K562 (cell line): ENCODE measurements at regions not wholly inside any gene's neighbourhood (a gene's known extent, or its start where the extent isn't known, plus 50 kb on each side); places are given as distances from the start of the nearest gene placed in this dataset.

Experiments
- ATAC-seq: fragments of 200-7000 bp; cut with Tn5 transposase; 3 replicates; pipeline ENCODE4 v1.9.1; 2020; ENCODE audit warnings: moderate library complexity
- BruUV-seq: library from RNA; stranded (reverse); fragments of 400-500 nt; replicated peaks from 2 replicates; lab custom pipeline; 2021; lab: Mats Ljungman, UMichigan
- CTCF ChIA-PET: fragments of 300-600 bp; formaldehyde crosslinking; extraction: SDS; loops from one replicate; lab custom pipeline; 2021; ENCODE audit warnings: low intra/inter-chr PET ratio; lab: Yijun Ruan, JAX
- POLR2A ChIA-PET: fragments of 300-600, 350-650 bp; sonication (Branson Sonifier 250); formaldehyde crosslinking; extraction: SDS; loops from one replicate; lab custom pipeline; 2021; ENCODE audit warnings: antibody characterized with exemption, inconsistent platforms; lab: Yijun Ruan, JAX
- DNase-seq, 4 experiments: peaks; one replicate each; pipeline versions ENCODE4 v3.0.0 to v3.0.0-alpha.2; 2011 to 2018; ENCODE audit warnings: low spot score in 3 of 4, mixed read lengths in 3 of 4; ENCODE audit errors: extremely low read depth in 1 of 4
- FAIRE-seq: peaks from 2 replicates; lab custom pipeline; 2011; peaks lifted over from hg19 to GRCh38; lab: Jason Lieb, UNC
- H2AFZ ChIP-seq: 2 replicates; pipeline ENCODE4 v1.6.0; 2011; ENCODE audit warnings: low read depth, low read length, control low read depth, inconsistent platforms
- H3K27ac ChIP-seq: fragments of 200-600 bp; 3 replicates; pipeline ENCODE4 v1.8.0; 2011; ENCODE audit warnings: low read depth, mild to moderate bottlenecking, control low read depth, inconsistent platforms, low read length, moderate library complexity, mixed read lengths; ENCODE audit errors: extremely low read depth
- H3K27me3 ChIP-seq, 2 experiments: fragments of 300-600 bp in 1 of 2; 2 replicates in 1 of 2; 3 replicates in 1 of 2; pipeline versions ENCODE4 v1.6.0 to v1.8.0; 2011; ENCODE audit warnings: inconsistent platforms in 2 of 2, low read length in 2 of 2, mild to moderate bottlenecking in 1 of 2, mixed read lengths in 1 of 2, moderate library complexity in 1 of 2; ENCODE audit not compliant: control insufficient read depth in 2 of 2, insufficient read depth in 2 of 2
- H3K36me3 ChIP-seq: fragments of 300-600 bp; 3 replicates; pipeline ENCODE4 v1.8.0; 2011; ENCODE audit warnings: mild to moderate bottlenecking, low read length, inconsistent platforms; ENCODE audit not compliant: control insufficient read depth, insufficient read depth
- H3K4me1 ChIP-seq, 2 experiments: fragments of 200-600 bp in 1 of 2; replicated peaks in 1 of 2; 2 replicates in 1 of 2; 3 replicates in 1 of 2; pipeline versions ENCODE4 v1.5.1 to v1.8.0; 2011; ENCODE audit warnings: inconsistent platforms in 2 of 2, low read length in 2 of 2, mild to moderate bottlenecking in 1 of 2, mixed read lengths in 1 of 2, moderate library complexity in 1 of 2; ENCODE audit not compliant: control insufficient read depth in 2 of 2, insufficient read depth in 2 of 2
- H3K4me2 ChIP-seq: 2 replicates; pipeline ENCODE4 v1.6.1; 2011; ENCODE audit warnings: low read length, control low read depth, inconsistent platforms, mixed read lengths; ENCODE audit not compliant: insufficient read depth
- H3K4me3 ChIP-seq: fragments of 200-600 bp; sonication (generic), shearing (Covaris generic); 2 replicates; pipeline ENCODE4 v1.5.1; 2016; ENCODE audit warnings: control low read depth, inconsistent platforms
- H3K79me2 ChIP-seq: fragments of 200-600 bp; 3 replicates; pipeline ENCODE4 v1.8.0; 2011; ENCODE audit warnings: low read length, inconsistent platforms; ENCODE audit not compliant: control insufficient read depth, insufficient read depth
- H3K9ac ChIP-seq, 2 experiments: 2 replicates each; pipeline versions ENCODE4 v1.6.0 to v1.6.1; 2011; ENCODE audit warnings: low read depth in 2 of 2, low read length in 2 of 2, control low read depth in 1 of 2, inconsistent platforms in 1 of 2, mild to moderate bottlenecking in 1 of 2, mixed read lengths in 1 of 2; ENCODE audit not compliant: insufficient read depth in 1 of 2
- H3K9me1 ChIP-seq: one replicate; pipeline ENCODE4 v1.6.0; 2011; ENCODE audit warnings: inconsistent platforms, mild to moderate bottlenecking, low read length, moderate library complexity; ENCODE audit not compliant: control insufficient read depth, insufficient read depth
- H3K9me3 ChIP-seq: replicated peaks from 2 replicates; pipeline ENCODE4 v1.5.1; 2011; ENCODE audit warnings: low read depth, low read length, inconsistent platforms; ENCODE audit not compliant: control insufficient read depth, insufficient read depth
- H4K20me1 ChIP-seq: replicated peaks from 2 replicates; pipeline ENCODE4 v1.6.1; 2011; ENCODE audit warnings: low read length, inconsistent platforms, mixed read lengths; ENCODE audit not compliant: control insufficient read depth, insufficient read depth
- BMI1 ChIP-seq: fragments of 150-350 bp; IDR thresholded peaks from 2 replicates; pipeline ENCODE4 v1.6.1; 2014; ENCODE audit warnings: low read length
- C11orf30 ChIP-seq: fragments of 450-650 bp; IDR thresholded peaks from 2 replicates; pipeline ENCODE4 v1.6.1; 2016; ENCODE audit warnings: low read depth, mild to moderate bottlenecking
- MAFF ChIP-seq: IDR thresholded peaks from 2 replicates; pipeline ENCODE4 v1.6.1; 2012; ENCODE audit warnings: low read length, improper control_type of control experiment
- MAFG ChIP-seq: fragments of 450-650 bp; conservative IDR thresholded peaks from 2 replicates; pipeline ENCODE4 v1.6.1; 2016; ENCODE audit warnings: missing genetic modification characterization, missing compliant biosample characterization
- MAFK ChIP-seq: IDR thresholded peaks from 2 replicates; pipeline ENCODE4 v1.6.1; 2011; ENCODE audit warnings: low read length, improper control_type of control experiment
- SNRNP70 ChIP-seq: fragments of 200-400 bp; formaldehyde crosslinking; optimal IDR thresholded peaks from 2 replicates; pipeline ENCODE3; 2017; ENCODE audit warnings: low read depth, low read length
- SRF ChIP-seq, 2 experiments: fragments of 250-450, 450-650 bp in 1 of 2; sonication (Bioruptor Pico) in 1 of 2; sonication (generic) in 1 of 2; formaldehyde crosslinking; IDR thresholded peaks; 2 replicates each; pipeline versions ENCODE4 v1.5.0 to v1.5.1; 2020 to 2022; ENCODE audit warnings: mild to moderate bottlenecking in 1 of 2, missing genetic modification reagents in 1 of 2
- ZNF316 ChIP-seq: fragments of 450-650 bp; IDR thresholded peaks from 2 replicates; pipeline ENCODE4 v1.6.1; 2016
- WGBS: fragments of 100-300 bp; shearing (Covaris generic); methylation state at CpG from one replicate; pipeline ENCODE4 v1.1.6; 2016; ENCODE audit warnings: low coverage, mixed read lengths; ENCODE audit not compliant: insufficient coverage; ENCODE audit errors: missing lambda C conversion rate; 5-methylcytosine and 5-hydroxymethylcytosine counted together
- in situ Hi-C: fragments of 300-500 bp; cut with MboI; formaldehyde crosslinking; loops from 4 replicates; pipeline ENCODE4 v1.15.0; 2018; ENCODE audit warnings: inconsistent platforms, mixed read lengths
- intact Hi-C: fragments of 100-400 bp; cut with micrococcal nuclease; formaldehyde crosslinking; loops from 2 replicates; pipeline ENCODE4 v1.14.2; 2022
- TF ChIP-seq, protein P1 (sequence below): fragments of 250-450 bp; sonication (Bioruptor Pico); IDR thresholded peaks from 2 replicates; pipeline ENCODE4 v1.4.0; 2020

- ATAC-seq (no peak), FAIRE-seq (no peak), DNase-seq (no peak)
- BruUV-seq = no TSS peak
- Histone ChIP-seq H4K20me1 (no peaks in the 10 kb centered on the region), H3K9me1 (no peaks in the 10 kb centered on the region), H3K9ac (no peak overlapping the region), H3K9me3 (no peaks in the 10 kb centered on the region), H3K4me2 (no peak overlapping the region), H3K4me1 (no peaks in the 10 kb centered on the region), H3K36me3 (no peaks in the 10 kb centered on the region), H3K27me3 (peaks cover 4 to 20% of the 10 kb centered on the region in 2 experiments; a peak in 3 of 5 replicates), H2AFZ (no peak overlapping the region), H3K27ac (no peak overlapping the region), H3K4me3 (no peak overlapping the region), H3K79me2 (no peaks in the 10 kb centered on the region)
- WGBS = 10% methylated on average over 3 of the region's 3 CpGs
- ChIA-PET CTCF (no interaction called here), POLR2A (no interaction called here)
- in situ Hi-C loops = no loop called here
- intact Hi-C loops = no loop called here
- TF ChIP-seq SNRNP70 = no peak
- peak; percentile 94 for TF ChIP-seq MAFK
- TF ChIP-seq MAFF = peak; percentile 92
- TF ChIP-seq, protein P1, sequence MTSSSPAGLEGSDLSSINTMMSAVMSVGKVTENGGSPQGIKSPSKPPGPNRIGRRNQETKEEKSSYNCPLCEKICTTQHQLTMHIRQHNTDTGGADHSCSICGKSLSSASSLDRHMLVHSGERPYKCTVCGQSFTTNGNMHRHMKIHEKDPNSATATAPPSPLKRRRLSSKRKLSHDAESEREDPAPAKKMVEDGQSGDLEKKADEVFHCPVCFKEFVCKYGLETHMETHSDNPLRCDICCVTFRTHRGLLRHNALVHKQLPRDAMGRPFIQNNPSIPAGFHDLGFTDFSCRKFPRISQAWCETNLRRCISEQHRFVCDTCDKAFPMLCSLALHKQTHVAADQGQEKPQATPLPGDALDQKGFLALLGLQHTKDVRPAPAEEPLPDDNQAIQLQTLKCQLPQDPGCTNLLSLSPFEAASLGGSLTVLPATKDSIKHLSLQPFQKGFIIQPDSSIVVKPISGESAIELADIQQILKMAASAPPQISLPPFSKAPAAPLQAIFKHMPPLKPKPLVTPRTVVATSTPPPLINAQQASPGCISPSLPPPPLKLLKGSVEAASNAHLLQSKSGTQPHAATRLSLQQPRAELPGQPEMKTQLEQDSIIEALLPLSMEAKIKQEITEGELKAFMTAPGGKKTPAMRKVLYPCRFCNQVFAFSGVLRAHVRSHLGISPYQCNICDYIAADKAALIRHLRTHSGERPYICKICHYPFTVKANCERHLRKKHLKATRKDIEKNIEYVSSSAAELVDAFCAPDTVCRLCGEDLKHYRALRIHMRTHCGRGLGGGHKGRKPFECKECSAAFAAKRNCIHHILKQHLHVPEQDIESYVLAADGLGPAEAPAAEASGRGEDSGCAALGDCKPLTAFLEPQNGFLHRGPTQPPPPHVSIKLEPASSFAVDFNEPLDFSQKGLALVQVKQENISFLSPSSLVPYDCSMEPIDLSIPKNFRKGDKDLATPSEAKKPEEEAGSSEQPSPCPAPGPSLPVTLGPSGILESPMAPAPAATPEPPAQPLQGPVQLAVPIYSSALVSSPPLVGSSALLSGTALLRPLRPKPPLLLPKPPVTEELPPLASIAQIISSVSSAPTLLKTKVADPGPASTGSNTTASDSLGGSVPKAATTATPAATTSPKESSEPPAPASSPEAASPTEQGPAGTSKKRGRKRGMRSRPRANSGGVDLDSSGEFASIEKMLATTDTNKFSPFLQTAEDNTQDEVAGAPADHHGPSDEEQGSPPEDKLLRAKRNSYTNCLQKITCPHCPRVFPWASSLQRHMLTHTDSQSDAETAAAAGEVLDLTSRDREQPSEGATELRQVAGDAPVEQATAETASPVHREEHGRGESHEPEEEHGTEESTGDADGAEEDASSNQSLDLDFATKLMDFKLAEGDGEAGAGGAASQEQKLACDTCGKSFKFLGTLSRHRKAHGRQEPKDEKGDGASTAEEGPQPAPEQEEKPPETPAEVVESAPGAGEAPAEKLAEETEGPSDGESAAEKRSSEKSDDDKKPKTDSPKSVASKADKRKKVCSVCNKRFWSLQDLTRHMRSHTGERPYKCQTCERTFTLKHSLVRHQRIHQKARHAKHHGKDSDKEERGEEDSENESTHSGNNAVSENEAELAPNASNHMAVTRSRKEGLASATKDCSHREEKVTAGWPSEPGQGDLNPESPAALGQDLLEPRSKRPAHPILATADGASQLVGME (CRISPR knock-in tag) = no peak
- TF ChIP-seq C11orf30 = peak; percentile 83
- no peak for TF ChIP-seq SRF (CRISPR knock-in tag; IDR thresholded peaks at IDR 0.05)
- TF ChIP-seq BMI1 = no peak
- peak; percentile 92 for TF ChIP-seq ZNF316
- TF ChIP-seq MAFG (tag) = peak; percentile 83
- TF ChIP-seq, all 486 proteins: peak for 5
Observed at GRCh38 chr2:217026569-217026968, 166.7 kb upstream of the TNP1 start.
